ENCODE measurements at regions not wholly inside any gene's neighbourhood (a gene's known extent, or its start where the extent isn't known, plus 50 kb on each side); places are given as distances from the start of the nearest gene placed in this dataset.

DNA sequence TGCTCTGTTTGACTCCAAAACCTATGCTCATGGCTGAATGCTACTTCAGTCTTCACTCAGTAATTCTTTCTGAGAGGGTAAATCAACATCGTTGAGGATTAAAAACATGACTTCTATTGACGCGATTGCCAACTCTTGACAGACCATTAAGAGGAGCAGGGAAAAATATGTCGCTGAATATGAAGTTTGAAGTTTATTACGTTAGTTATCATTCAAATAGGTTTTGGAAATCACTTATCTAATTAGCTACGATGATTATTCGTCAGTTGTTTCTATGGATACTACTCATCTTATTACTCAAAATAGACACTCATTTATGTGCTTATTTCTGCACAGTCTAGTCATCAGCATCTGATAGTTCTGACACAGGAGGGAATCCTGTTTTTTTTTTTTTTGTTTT, 279.2 kb upstream of the TBL1XR1 start:
- TF ChIP-seq, protein P1, sequence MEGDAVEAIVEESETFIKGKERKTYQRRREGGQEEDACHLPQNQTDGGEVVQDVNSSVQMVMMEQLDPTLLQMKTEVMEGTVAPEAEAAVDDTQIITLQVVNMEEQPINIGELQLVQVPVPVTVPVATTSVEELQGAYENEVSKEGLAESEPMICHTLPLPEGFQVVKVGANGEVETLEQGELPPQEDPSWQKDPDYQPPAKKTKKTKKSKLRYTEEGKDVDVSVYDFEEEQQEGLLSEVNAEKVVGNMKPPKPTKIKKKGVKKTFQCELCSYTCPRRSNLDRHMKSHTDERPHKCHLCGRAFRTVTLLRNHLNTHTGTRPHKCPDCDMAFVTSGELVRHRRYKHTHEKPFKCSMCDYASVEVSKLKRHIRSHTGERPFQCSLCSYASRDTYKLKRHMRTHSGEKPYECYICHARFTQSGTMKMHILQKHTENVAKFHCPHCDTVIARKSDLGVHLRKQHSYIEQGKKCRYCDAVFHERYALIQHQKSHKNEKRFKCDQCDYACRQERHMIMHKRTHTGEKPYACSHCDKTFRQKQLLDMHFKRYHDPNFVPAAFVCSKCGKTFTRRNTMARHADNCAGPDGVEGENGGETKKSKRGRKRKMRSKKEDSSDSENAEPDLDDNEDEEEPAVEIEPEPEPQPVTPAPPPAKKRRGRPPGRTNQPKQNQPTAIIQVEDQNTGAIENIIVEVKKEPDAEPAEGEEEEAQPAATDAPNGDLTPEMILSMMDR (IDR thresholded peaks at IDR 0.05; ENCODE audit: low read depth, low read length, poor library complexity, severe bottlenecking) = no peak
- TF ChIP-seq EZH2phosphoT487 (IDR thresholded peaks at IDR 0.05; ENCODE audit: borderline replicate concordance, low read length) = no peak
